NCI-H82 treated with DMSO at 0.1 percent for 48 hours (cell line): ENCODE measurements at regions not wholly inside any gene's neighbourhood (a gene's known extent, or its start where the extent isn't known, plus 50 kb on each side); places are given as distances from the start of the nearest gene placed in this dataset.
"Not testable (repeated sequence)": the region's sequence is repeated elsewhere in the genome, so short reads cannot be mapped to it uniquely, and the experiment has no call there.

Experiments
- DNase-seq: peaks from one replicate; lab custom pipeline; 2025; ENCODE audit not compliant: unreplicated experiment; lab: John Stamatoyannopoulos, UW

DNA sequence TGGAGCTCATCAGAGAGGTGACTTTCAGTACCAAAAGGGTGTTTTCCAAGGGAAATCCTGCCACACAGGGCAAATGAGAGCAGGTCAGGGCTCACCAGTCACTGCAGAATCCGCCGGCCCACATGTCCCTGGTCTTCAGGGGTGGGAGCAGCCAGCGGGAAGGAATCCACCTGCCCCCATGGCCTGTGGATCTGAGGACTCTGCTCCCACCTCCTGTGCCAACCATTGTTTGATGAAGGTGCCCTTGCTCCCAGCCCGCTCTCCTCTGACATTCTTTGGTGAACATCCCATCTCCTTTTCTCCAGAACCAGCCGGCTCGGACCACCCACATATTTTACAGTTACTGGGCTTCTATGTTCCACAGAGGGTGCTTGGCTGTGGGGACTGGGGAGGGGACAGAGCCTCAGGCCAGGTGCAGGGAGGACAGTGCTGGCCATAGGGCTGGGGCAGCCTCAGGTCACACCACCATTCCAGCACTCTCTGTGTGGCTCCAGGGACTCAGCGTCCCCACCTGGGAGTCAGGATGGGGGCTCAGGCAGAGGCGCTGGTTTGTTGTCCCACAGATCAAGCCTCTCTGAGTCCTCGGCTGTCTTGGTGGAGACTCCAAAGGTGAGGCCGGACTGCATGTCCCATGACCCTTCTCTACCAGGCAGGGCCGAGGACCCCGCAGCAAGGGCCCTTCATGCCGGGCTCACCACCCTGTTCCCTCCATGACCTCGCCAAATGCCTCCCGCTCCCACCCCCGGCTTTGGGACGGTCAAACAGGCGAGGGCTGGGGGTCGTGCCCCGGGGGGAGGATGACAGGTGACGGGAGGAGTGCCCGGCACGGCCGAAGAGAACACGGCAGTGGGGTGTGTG is 183.2 kb upstream of the ZNF469 start:
- DNase-seq: not testable (repeated sequence)

DNA sequence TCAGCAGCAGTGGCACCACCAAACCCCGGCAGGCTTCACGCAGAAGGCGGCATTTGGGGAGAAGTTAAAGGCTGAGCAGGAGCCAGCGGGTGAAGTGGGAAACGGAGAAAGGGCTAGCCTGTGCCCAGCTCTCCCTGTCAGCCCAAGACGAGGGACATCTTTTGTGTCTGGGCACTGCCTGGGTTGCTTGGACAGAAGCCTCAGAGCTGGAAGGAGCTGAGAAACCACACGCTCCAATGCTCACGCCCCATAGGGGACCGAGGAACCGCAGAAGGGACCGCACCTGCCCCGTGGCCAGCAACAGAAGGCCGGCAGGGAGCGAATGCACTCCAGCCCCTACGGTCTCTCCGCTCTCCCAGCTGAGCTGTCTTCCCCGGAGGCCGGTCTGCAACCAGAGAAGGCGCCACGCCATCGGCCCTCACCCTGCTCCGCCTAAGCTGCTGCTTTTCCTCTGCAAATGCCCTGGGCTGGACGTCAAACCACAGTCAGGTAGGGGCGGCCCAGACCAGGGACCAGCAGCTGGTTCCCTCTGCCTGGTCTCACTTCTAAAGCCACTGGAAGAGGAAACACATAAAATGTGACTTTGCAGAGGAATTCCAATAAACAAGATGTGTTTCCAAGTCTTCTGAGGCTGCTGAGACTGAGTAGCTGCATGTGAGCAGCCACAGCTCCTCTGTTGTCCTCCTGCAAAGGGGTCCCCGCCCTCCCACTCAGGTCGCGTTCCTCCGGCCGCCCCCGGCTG is 182.4 kb upstream of the ZNF469 start:
- not testable (repeated sequence) for DNase-seq

DNA sequence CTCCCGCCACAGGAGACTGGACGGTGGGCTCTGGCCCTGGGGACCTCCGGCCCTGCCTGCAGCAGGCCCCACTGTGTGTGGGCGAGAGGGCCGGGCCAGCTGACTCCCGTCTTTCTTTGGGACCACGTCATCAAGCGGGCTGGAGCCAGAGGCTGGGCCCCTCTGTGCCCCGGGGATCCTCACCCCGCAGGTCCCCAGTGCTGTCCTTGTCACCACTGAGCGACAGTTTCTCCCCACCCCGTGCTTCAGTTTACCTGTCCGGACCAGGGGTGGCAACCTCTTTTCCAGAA is 181.9 kb upstream of the ZNF469 start:
- no peak for DNase-seq

DNA sequence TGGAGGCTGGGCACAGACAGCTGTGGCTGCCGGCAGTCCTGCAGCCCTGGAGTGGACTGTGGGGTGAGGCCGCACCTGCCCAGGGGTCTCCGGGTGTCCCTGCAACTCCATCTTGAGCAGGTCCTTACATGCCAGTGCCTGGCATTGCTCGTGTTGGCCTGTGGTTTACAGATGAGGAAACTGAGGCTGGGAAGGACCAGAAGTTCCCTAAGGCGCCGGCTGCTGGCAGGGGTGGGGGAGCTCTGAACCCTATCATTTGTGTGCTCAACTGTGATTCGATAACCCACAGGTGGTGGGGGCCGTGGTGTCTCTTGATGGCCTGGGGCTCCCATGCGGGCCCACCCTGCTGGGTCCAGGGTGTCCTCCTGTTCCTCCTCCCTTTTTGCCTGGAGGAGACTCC is 181.1 kb upstream of the ZNF469 start:
- DNase-seq: not testable (repeated sequence)

DNA sequence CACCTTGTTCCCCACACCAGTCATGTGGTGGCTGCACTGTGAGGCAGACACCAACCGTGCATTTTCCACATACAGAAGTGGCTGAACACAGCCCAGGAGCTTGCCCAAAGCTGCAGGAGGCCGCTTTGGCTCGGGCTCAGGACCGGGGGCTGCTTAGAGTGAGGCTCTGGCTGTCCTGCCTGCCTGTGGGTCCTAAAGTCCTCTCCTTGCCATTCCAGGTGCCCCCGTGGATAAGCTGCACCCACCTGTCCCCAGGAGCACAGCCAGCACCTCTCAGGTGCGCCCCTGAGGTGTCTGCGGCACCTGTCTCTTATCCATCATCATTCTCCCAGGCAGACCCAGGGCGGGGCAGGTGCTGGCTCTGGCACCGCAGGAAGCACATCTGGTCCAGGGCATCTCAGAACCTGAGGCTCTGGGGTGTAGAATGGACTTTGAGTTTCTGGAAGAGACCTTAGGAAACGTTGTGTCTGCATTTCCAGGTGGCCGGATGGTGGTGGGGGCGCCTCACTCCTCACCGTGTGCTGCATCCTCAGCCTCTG is 180.5 kb upstream of the ZNF469 start:
- DNase-seq: no peak

DNA sequence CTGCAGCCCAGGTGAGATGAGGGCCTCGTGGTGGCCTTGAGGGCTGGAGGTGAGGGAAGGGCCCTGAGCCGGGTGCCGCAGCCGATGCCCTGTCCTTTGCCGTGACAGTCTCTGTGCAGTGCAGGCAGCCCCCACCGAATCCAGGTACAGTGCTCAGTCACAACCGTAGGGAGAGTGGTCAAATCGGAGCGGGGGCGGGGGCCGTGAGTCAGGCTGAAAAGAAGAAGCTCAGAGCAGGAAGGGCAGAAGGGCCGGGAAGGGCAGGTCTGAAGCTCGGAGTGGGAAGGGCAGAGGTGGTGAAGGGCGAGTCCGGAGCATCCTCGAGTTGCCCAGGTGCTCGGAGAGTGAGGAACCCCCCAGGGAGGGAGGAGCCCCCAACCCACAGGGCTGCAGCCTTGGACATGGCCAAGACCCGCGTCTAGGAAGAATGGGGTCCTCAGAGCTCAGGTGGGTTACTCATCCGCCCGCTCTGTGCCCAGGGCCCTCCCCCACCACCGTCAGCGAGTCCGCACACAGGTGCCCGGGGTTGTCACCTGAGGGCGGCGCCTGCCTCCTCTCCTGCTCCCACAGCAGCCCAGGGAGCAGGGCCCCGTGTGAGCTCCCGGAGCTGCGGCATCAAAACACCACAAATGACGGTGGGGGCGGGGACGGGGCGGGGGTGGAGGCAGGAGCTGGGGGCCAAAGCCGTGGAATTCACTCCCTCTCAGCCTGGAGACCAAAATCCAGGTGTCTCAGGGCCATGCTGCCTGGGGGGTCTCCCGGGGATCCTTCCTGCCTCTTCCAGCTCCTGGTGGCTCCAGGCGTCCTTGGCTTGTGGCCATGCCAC is 179.7 kb upstream of the ZNF469 start:
- DNase-seq: not testable (repeated sequence)

DNA sequence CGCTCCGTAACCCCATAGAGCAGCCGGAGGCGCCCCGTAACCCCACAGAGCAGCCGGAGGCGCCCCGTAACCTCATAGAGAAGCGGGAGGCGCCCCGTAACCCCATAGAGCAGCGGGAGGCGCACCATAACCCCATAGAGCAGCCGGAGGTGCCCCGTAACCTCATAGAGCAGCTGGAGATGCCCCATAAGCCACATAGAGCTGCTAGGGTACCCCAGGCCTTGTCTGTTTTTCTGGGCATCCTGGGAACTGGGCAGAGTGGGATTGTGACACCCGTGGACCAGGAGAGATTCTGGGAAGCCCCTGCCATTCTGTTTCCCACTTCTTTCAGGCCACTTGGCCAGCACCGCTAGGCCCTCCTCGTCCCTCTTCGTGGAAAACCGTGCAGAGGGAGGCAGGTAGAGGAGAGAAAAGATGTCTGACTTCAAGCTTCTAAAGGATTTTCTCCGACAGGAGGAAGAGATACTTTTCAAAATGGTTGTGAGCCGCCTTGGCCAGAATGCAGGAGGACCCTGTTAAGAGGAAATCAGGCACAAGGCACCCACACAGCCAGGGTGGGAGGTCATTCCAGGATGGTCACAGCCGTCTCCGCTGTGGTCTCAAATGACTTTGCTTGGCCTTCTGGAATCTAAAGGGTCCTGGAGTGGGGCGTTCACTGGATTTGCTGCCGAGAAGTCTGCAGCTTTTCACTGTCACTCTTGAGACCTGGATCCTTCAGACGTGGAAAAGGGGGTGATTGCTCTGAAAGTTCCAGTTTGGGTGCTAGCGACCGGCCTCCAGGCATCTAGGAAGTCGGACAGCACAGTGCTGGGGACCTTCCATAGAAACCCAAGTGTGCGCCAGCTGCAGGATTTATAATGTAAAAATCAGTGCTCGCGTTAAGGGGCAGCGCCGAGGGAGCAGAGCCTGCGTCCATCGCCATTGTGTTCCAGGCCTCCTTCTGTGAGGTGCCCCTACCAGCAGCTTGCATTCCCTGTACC is 178.3 kb upstream of the ZNF469 start:
- DNase-seq: not testable (repeated sequence)

DNA sequence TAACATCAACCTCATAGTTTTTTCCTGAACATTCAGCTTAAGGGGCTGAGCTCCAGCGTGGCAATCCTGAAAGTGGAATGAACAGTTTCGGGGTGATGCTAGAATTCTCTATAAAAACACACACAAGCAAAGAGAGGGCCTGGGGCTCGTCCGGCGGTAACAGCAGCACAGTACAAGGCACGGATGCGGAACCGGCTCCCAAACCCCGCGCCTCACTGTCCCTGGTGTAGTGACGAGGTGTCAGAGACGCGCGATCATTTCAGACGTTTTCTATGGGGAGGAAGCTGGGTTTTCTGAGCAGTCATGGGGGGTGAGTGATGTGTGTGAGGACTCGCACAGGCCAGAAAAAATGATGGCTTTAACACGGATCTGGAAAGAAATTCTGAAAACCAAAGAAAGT is 177.3 kb upstream of the ZNF469 start:
- not testable (repeated sequence) for DNase-seq

DNA sequence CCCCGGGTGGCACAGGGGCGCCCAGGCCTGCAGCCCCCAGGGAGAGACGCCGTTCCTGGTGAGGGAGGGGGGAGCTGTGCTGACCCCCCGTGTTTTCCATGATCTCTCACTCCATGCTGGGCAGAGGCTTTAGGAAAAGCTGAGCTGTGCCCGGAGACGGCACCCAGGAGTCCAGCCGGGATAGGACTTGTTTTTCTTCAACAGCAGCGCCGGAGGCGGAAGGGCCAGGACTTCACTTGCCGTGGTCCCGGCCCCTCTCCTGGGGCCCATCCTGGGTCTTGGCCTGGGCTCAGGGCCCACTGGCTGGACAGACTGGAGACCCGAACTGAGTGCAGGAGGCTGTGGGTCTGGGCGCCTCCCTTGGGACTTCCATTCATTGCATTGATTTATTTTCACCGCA is 176.8 kb upstream of the ZNF469 start:
- DNase-seq: not testable (repeated sequence)

DNA sequence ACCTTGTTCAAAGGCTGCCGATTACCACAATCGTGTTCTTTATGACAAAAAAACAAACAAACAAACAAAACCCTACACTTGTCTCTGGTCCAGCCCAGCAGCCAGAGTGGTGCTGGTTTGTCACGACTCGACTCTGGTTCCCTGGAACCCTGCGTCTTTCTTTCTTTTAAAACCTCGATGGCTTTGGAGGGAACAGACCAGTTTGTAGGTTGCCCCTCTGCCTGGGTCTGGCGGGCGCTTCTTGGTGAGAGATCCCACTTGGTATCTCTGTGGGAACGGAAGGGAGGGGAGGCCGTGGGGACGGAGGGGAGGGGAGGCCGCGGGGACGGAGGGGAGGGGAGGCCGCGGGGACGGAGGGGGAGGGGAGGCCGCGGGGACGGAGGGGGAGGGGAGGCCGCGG is 176.2 kb upstream of the ZNF469 start:
- DNase-seq: not testable (repeated sequence)

DNA sequence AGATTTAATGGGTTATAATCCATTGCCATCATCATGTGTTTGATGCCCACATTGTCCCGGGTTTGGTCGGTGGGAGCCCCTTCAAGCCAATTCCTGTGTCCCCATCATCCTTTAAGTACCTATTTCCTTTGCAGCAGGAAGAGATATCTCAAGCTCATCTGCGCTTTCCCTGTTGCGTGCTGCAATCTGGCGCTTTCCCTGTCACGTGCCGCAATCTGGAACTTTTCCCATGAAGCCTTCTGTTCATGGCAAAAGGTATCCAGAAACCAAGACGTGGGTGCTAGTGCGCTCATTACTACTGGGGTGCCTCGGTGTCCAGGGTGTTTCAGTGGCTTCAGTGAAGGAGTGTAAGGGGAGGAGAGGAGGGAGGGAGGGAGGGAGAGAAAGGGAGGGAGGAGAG is 174.6 kb upstream of the ZNF469 start:
- no peak for DNase-seq

DNA sequence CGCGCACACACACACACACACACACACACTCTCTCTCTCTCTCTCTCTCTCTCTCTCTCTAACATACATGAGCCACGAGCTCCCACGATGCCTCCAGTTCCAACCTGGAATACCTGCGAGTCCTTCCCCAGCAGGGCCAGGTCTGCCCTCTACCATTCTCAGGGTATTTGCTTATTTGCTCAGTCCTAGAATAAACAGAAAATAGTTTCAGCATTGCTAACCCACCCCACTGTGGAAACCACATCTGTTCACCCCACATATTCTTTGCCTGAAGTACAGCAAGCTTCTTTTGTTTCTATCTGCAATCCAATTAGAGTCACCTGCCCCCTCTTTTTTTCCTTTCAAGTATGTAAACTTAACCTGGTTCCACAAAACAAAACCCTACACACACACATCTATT is 174.0 kb upstream of the ZNF469 start:
- DNase-seq: not testable (repeated sequence)

DNA sequence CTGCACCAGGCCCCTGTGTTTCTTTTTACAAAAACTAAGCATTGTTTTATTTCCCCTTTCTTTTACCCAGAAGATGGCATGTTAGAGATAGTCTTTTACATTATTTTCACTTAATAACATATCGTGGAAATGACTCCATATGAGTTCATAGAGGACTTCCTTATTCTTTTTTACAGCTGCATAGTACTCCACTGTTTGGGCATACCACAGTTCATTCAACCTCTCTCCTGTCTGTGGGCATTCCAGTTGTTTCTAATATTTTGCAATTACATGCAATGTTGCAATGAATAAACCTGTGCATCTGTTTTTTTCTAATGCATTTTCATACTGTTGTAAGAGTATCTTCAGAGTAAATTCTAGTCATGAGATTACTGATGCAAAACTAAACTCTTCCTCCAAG is 173.2 kb upstream of the ZNF469 start:
- not testable (repeated sequence) for DNase-seq

DNA sequence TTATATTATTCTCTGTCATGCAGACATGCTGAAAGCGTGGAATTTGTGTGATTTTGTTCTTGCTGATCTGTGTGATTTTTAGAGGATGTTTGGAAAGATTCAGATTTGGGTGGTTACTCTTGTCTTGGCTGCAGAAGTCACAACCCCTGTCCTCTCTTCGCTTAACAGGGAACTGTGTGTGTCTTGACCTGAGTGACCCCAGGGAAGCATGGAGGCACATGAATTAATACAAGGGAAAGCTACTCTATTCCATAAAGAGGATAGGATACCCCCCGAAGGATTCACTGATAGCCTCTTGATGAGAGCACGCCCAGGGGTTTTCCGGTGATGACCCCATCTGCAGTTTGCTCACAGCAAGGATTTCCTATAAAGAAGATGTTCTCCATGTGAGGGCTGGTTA is 168.8 kb upstream of the ZNF469 start:
- DNase-seq: not testable (repeated sequence)

DNA sequence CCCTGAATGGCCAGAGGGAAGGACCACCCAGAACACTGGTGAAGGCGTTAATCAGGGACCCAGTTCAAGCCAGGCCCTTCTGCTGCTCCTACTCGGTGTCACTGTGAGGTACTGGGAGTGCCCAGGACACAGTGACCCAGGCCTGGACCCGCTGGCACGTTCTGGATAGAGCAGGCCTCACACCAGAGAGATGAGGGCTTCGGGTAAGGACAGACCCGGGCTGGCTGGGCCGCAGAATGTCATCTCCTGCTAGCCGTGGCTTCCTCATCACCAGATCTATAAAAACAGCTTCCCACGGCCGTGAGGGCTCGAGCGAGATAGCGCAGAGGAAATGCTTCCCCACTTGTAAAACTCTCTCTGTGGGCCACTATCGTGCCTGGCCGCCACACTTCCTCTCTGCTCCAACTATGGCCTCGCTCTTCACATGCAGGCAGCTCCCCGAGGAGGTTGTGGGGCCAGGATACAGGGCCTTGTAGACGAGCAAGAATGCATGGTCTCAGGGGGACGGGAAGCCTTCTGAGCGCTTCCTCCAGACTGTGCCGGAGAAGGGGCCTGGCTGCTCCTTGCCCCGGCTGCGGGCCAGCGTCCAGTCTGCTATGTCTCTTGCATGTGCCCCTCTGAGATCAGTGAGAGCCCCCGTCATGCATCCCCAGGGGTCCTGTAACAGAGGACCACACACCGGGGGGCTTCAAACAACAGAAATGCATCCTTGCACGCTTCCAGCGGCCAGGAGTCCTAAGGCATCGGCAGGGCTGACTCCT is 161.6 kb upstream of the ZNF469 start:
- DNase-seq: not testable (repeated sequence)

DNA sequence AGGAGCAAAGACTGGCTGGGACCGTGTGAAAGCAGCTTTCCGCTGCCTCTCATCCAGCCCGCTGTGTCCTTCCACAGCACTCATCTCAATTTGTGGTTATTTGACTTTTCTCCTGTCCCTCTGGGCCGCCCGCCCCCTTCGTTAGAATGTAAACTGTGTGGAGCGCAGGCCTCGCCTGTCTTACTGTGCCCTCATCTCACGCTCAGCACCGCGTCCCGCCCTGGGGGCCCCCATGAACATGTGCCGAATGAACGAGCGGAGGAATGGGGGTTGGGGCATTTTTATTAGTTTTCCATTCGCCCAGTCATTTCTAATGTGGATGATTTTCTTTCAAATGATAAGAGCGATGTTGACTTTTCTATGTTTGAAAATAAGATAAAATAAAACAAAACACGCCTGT is 159.1 kb upstream of the ZNF469 start:
- DNase-seq: not testable (repeated sequence)

DNA sequence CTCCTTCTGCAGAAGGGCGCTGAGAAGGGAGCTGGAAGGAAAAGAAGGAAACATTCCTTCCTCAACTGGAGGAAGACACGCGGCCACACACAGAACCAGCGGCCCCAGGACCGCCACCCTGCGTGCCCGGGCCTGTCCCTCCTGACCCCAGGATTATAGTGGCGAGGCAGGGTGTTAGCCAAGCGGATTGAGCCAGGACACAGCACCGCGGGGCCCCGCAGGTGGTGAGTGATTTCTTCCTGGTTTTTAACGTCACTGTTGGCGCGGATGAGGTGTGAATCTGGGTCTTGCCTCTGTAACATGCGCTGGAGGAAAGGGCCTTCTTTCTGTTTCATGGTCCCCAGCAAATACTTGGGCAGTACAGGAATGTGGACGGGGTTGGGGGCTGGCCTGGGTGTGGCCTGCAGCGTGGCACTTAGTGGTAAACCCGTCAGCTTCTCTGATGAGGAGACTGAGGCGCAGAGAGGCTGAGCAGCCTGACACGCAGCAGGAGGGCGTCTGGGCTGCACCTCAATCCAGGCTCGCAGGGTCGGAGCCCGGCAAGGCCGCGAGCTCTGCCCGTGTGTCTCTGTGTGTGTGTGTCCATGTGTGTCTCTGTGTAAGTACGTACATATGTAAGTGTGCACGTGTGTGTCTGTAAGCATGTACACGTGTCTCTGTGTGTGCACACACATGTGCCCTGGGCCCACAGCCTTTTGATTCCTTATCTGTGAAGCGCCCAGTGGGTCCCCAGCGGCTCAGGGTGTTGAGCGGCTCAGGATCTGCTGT is 158.4 kb upstream of the ZNF469 start:
- not testable (repeated sequence) for DNase-seq

DNA sequence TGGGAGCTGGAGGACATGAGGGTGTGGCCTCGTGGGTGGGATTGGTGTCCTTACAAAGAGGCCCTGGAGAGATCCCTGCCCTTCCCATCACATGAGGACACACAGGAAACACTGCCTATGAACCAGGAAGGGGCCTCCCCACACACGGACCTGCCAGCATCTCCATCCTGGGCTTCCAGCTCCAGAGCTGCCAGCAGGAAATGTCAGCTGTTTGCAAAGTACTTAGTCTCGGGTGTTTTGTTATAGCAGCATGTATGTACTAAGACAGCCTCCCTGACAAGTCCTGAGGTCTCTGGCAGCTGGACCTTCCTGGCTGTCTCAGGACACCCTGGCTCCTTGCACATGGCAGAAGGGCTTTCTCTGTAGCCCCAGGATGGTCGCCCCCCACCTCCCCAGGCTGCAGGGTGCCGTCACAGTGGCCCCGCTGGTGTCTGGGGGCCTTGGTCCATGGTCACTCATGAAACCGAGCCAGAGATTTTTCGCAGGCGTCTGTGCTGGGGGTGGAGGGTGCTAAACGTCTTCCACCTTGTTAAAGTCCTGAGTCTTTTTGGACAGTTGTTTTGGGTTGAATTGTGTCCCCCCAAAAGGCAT is 157.0 kb upstream of the ZNF469 start:
- not testable (repeated sequence) for DNase-seq
